SK-N-SH (cell line): ENCODE measurements at regions not wholly inside any gene's neighbourhood (a gene's known extent, or its start where the extent isn't known, plus 50 kb on each side); places are given as distances from the start of the nearest gene placed in this dataset.

Source experiments
- CTCF ChIA-PET: fragments of 300-600, 350-600 bp; formaldehyde crosslinking; extraction: SDS; loops from one replicate; lab custom pipeline; 2021; lab: Yijun Ruan, JAX
- POLR2A ChIA-PET: fragments of 350-600 bp; sonication (Branson Sonifier 250); formaldehyde crosslinking; extraction: SDS; loops from one replicate; lab custom pipeline; 2020; ENCODE audit warnings: antibody characterized with exemption, inconsistent platforms; lab: Yijun Ruan, JAX
- DNase-seq: peaks from one replicate; pipeline ENCODE4 v3.0.0; 2012
- H2AFZ ChIP-seq: fragments of 200-600 bp; sonication (generic); 2 replicates; pipeline ENCODE4 v1.8.1; 2016; ENCODE audit warnings: antibody characterized with exemption, mild to moderate bottlenecking, low read depth
- H3F3A ChIP-seq: fragments of 200-600 bp; sonication (generic); replicated peaks from 2 replicates; pipeline ENCODE3; 2016; ENCODE audit warnings: antibody characterized with exemption, mild to moderate bottlenecking; ENCODE audit not compliant: insufficient read depth
- H3K27ac ChIP-seq, 2 experiments: fragments of 200-500 bp in 1 of 2; fragments of 200-600 bp in 1 of 2; sonication (Bioruptor generic) in 1 of 2; sonication (generic), shearing (Covaris generic) in 1 of 2; 2 replicates each; pipeline versions ENCODE4 v1.5.1 to v1.6.1; 2014 to 2016; ENCODE audit warnings: low read depth in 2 of 2, inconsistent platforms in 1 of 2, low read length in 1 of 2, mild to moderate bottlenecking in 1 of 2, mixed read lengths in 1 of 2
- H3K27me3 ChIP-seq: fragments of 200-600 bp; sonication (generic), shearing (Covaris generic); 2 replicates; pipeline ENCODE4 v1.6.1; 2016; ENCODE audit warnings: mixed run types; ENCODE audit not compliant: insufficient read depth
- H3K36me3 ChIP-seq, 2 experiments: fragments of 200-500 bp in 1 of 2; fragments of 200-600 bp in 1 of 2; sonication (Bioruptor generic) in 1 of 2; sonication (generic) in 1 of 2; replicated peaks in 1 of 2; 2 replicates each; pipeline versions ENCODE3 to v1.5.1; 2014 to 2016; ENCODE audit warnings: low read length in 1 of 2, mild to moderate bottlenecking in 1 of 2; ENCODE audit not compliant: insufficient read depth in 2 of 2, control insufficient read depth in 1 of 2
- H3K4me1 ChIP-seq, 2 experiments: fragments of 200-500 bp in 1 of 2; fragments of 200-600 bp in 1 of 2; sonication (Bioruptor generic) in 1 of 2; sonication (generic), shearing (Covaris generic) in 1 of 2; 2 replicates each; pipeline versions ENCODE4 v1.5.1 to v1.6.1; 2014 to 2016; ENCODE audit warnings: low read depth in 1 of 2, low read length in 1 of 2, mixed run types in 1 of 2; ENCODE audit not compliant: insufficient read depth in 2 of 2, control insufficient read depth in 1 of 2
- H3K4me2 ChIP-seq: fragments of 200-600 bp; sonication (generic), shearing (Covaris generic); 2 replicates; pipeline ENCODE4 v1.6.1; 2017; ENCODE audit warnings: mixed run types
- H3K4me3 ChIP-seq, 2 experiments: fragments of 200-500 bp in 1 of 2; fragments of 200-600 bp in 1 of 2; sonication (Bioruptor generic) in 1 of 2; sonication (generic), shearing (Covaris generic) in 1 of 2; 2 replicates each; pipeline versions ENCODE4 v1.5.1 to v1.8.1; 2014 to 2016; ENCODE audit warnings: low read depth in 2 of 2, inconsistent platforms in 1 of 2, low read length in 1 of 2, mild to moderate bottlenecking in 1 of 2, mixed read lengths in 1 of 2, moderate library complexity in 1 of 2
- H3K79me2 ChIP-seq: fragments of 200-600 bp; sonication (generic); 2 replicates; pipeline ENCODE4 v1.8.1; 2017; ENCODE audit warnings: mild to moderate bottlenecking; ENCODE audit not compliant: insufficient read depth
- H3K9ac ChIP-seq: fragments of 200-600 bp; sonication (generic); 2 replicates; pipeline ENCODE4 v1.6.1; 2017; ENCODE audit warnings: mixed run types
- H3K9me2 ChIP-seq: fragments of 200-600 bp; sonication (generic); 2 replicates; pipeline ENCODE4 v1.6.1; 2017; ENCODE audit warnings: mixed run types
- H3K9me3 ChIP-seq: fragments of 200-600 bp; sonication (generic); 2 replicates; pipeline ENCODE4 v1.6.1; 2017; ENCODE audit warnings: mixed run types, mild to moderate bottlenecking, moderate library complexity
- H4K20me1 ChIP-seq: fragments of 200-600 bp; sonication (generic); 2 replicates; pipeline ENCODE4 v1.6.1; 2017; ENCODE audit warnings: mild to moderate bottlenecking, mixed run types; ENCODE audit not compliant: insufficient read depth
- CTCF ChIP-seq: fragments of 200-600 bp; sonication (generic); IDR thresholded peaks from 2 replicates; pipeline ENCODE4 v1.6.1; 2017; ENCODE audit warnings: antibody characterized with exemption, mild to moderate bottlenecking, moderate library complexity
- EP300 ChIP-seq, 2 experiments: IDR thresholded peaks; 2 replicates each; pipeline versions ENCODE4 v1.4.0 to v1.6.1; 2012; ENCODE audit warnings: borderline replicate concordance in 1 of 2, low read depth in 1 of 2, low read length in 1 of 2
- FOSL2 ChIP-seq: IDR thresholded peaks from 2 replicates; pipeline ENCODE4 v1.4.0; 2012; ENCODE audit warnings: low read depth, mild to moderate bottlenecking, moderate library complexity, borderline replicate concordance
- FOXM1 ChIP-seq: IDR thresholded peaks from 2 replicates; pipeline ENCODE4 v1.4.0; 2012; ENCODE audit warnings: low read depth, mild to moderate bottlenecking
- GATA2 ChIP-seq: sonication (generic); formaldehyde crosslinking; IDR thresholded peaks from 2 replicates; pipeline ENCODE4 v1.5.0; 2020; ENCODE audit warnings: mild to moderate bottlenecking, missing genetic modification reagents
- MAX ChIP-seq: IDR thresholded peaks from 2 replicates; pipeline ENCODE4 v1.4.0; 2012; ENCODE audit warnings: low read depth
- MEF2A ChIP-seq: IDR thresholded peaks from 2 replicates; pipeline ENCODE4 v1.4.0; 2012; ENCODE audit warnings: low read depth, borderline replicate concordance
- NRF1 ChIP-seq: IDR thresholded peaks from 2 replicates; pipeline ENCODE4 v1.6.1; 2012; ENCODE audit warnings: low read depth, mild to moderate bottlenecking, low read length
- RAD21 ChIP-seq: IDR thresholded peaks from 2 replicates; pipeline ENCODE4 v1.6.1; 2012; ENCODE audit warnings: mild to moderate bottlenecking, low read length
- RCOR1 ChIP-seq: fragments of 150-350 bp; IDR thresholded peaks from 2 replicates; pipeline ENCODE4 v1.6.1; 2017; ENCODE audit warnings: antibody characterized with exemption, low read length
- REST ChIP-seq: IDR thresholded peaks from 2 replicates; pipeline ENCODE4 v1.6.1; 2012; ENCODE audit warnings: mild to moderate bottlenecking, low read depth, low read length, moderate library complexity
- RFX5 ChIP-seq: IDR thresholded peaks from 2 replicates; pipeline ENCODE4 v1.6.1; 2012; ENCODE audit warnings: mild to moderate bottlenecking, improper control_type of control experiment, low read length
- SIN3A ChIP-seq: IDR thresholded peaks from 2 replicates; pipeline ENCODE4 v1.6.1; 2012; ENCODE audit warnings: low read depth, mild to moderate bottlenecking, low read length, moderate library complexity, borderline replicate concordance
- SMC3 ChIP-seq: IDR thresholded peaks from 2 replicates; pipeline ENCODE4 v1.6.1; 2012; ENCODE audit warnings: low read depth, low read length, improper control_type of control experiment
- TAF1 ChIP-seq: IDR thresholded peaks from 2 replicates; pipeline ENCODE4 v1.6.1; 2012; ENCODE audit warnings: low read depth, mild to moderate bottlenecking, low read length, moderate library complexity, borderline replicate concordance
- USF2 ChIP-seq: fragments of 150-350 bp; IDR thresholded peaks from 2 replicates; pipeline ENCODE4 v1.6.1; 2017; ENCODE audit warnings: antibody characterized with exemption, low read length, low read depth, borderline replicate concordance
- WGBS: methylation state at CpG from one replicate; pipeline ENCODE4 v1.1.6; 2017; ENCODE audit warnings: low lambda C conversion rate; 5-methylcytosine and 5-hydroxymethylcytosine counted together

GRCh38 chr5:40376566-40376965, 303.1 kb upstream of the PTGER4 start (continued):
- no peak for TF ChIP-seq REST

- Histone ChIP-seq H3F3A (no peaks in the 10 kb centered on the region), H3K27me3 (0 out of 2 replicates have a peak, but pooled peaks cover 7% of the 10 kb centered on the region), H3K27ac (no peak overlapping the region), H3K36me3 (no peaks in the 10 kb centered on the region), H3K9me2 (no peaks in the 10 kb centered on the region), H3K4me1 (no peaks in the 10 kb centered on the region), H3K79me2 (no peaks in the 10 kb centered on the region), H3K9ac (no peak overlapping the region), H3K4me2 (no peak overlapping the region), H4K20me1 (no peaks in the 10 kb centered on the region), H3K4me3 (no peak overlapping the region), H3K9me3 (no peaks in the 10 kb centered on the region), H2AFZ (no peak overlapping the region)
- CTCF ChIA-PET = no interaction called here
- no peak for DNase-seq
- TF ChIP-seq SMC3 (no peak), FOXM1 (no peak)
- WGBS = 41% methylated on average over 6 of the region's 6 CpGs
- POLR2A ChIA-PET = no interaction called here
These were observed 304.9 kb upstream of the PTGER4 start for GRCh38 chr5:40374853-40375252.

GRCh38 chr5:40368200-40368599, 311.5 kb upstream of the PTGER4 start:
- Histone ChIP-seq H3K36me3 (no peaks in the 10 kb centered on the region), H3K9me2 (no peaks in the 10 kb centered on the region; the same call in 1 of the 2 replicates), H2AFZ (no peak overlapping the region), H3F3A (no peaks in the 10 kb centered on the region), H3K9ac (no peak overlapping the region), H3K27ac (no peak overlapping the region), H3K4me1 (no peaks in the 10 kb centered on the region), H3K27me3 (no peaks in the 10 kb centered on the region), H3K4me3 (no peak overlapping the region), H3K79me2 (no peaks in the 10 kb centered on the region), H3K4me2 (no peak overlapping the region), H4K20me1 (no peaks in the 10 kb centered on the region), H3K9me3 (no peaks in the 10 kb centered on the region)
- TF ChIP-seq EP300 (IDR thresholded peaks at IDR 0.05; ENCODE audit: borderline replicate concordance in 1 of 2, low read depth in 1 of 2, low read length in 1 of 2) (no peak), RFX5 (no peak), USF2 (no peak), FOXM1 (no peak), CTCF (no peak), RAD21 (no peak), RCOR1 (no peak), MEF2A (no peak), SIN3A (no peak), NRF1 (no peak), TAF1 (no peak), GATA2 (CRISPR knock-in tag) (no peak), MAX (no peak), FOSL2 (no peak)
- CTCF ChIA-PET = no interaction called here
- 44% methylated on average over 5 of the region's 5 CpGs for WGBS
- no peak for DNase-seq
- POLR2A ChIA-PET = no interaction called here
